ENCODE measurements at regions not wholly inside any gene's neighbourhood (a gene's known extent, or its start where the extent isn't known, plus 50 kb on each side); places are given as distances from the start of the nearest gene placed in this dataset.

- POLR2A ChIA-PET: no interaction called here
- no peak overlapping the region for H3K9ac ChIP-seq (ENCODE audit: control insufficient read depth, insufficient read depth, low read length)
- SMC1A ChIA-PET (ENCODE audit: uncharacterized antibody, unreplicated experiment): no interaction called here
- no peak for ATAC-seq
- H3K4me3 ChIP-seq: no peak overlapping the region
- CTCF ChIA-PET: no interaction called here
- RAD21 ChIA-PET (ENCODE audit: unreplicated experiment): no interaction called here
- H3K27ac ChIP-seq (ENCODE audit: control insufficient read depth, insufficient read depth): no peak overlapping the region
- in situ Hi-C loops (cut with MboI): no loop called here
- no peak for FAIRE-seq
- H2AFZ ChIP-seq (ENCODE audit: control insufficient read depth, low read depth, low read length): no peak overlapping the region
- H3K4me1 ChIP-seq (ENCODE audit: control insufficient read depth, insufficient read depth, low read length): no peaks in the 10 kb centered on the region
- no peaks in the 10 kb centered on the region for H3K9me3 ChIP-seq (replicated peaks; ENCODE audit: control insufficient read depth, insufficient read depth, low read length)
- H3K79me2 ChIP-seq (ENCODE audit: control insufficient read depth, insufficient read depth, low read length): no peaks in the 10 kb centered on the region
- no peaks in the 10 kb centered on the region for H4K20me1 ChIP-seq (ENCODE audit: control insufficient read depth, insufficient read depth)
- intact Hi-C loops (cut with micrococcal nuclease; ENCODE audit: unreplicated experiment): no loop called here
- no TSS peak for BruUV-seq (replicated peaks)
- H3K27me3 ChIP-seq (replicated peaks in 1 of 2; ENCODE audit: control insufficient read depth in 2 of 2, insufficient read depth in 2 of 2, low read length in 1 of 2): no peaks in the 10 kb centered on the region
- 12% methylated on average over 3 of the region's 3 CpGs for WGBS (ENCODE audit: insufficient coverage, insufficient replicate concordance, low lambda C conversion rate, missing lambda C conversion rate)
- H3K4me2 ChIP-seq (ENCODE audit: control insufficient read depth, insufficient read depth): no peak overlapping the region
- H3K36me3 ChIP-seq (ENCODE audit: control insufficient read depth in 2 of 2, insufficient read depth in 2 of 2, low read length in 1 of 2): no peaks in the 10 kb centered on the region
- no peak for TF ChIP-seq KLF5 (IDR thresholded peaks at IDR 0.05; ENCODE audit: partially characterized antibody)
- TF ChIP-seq, protein P1, sequence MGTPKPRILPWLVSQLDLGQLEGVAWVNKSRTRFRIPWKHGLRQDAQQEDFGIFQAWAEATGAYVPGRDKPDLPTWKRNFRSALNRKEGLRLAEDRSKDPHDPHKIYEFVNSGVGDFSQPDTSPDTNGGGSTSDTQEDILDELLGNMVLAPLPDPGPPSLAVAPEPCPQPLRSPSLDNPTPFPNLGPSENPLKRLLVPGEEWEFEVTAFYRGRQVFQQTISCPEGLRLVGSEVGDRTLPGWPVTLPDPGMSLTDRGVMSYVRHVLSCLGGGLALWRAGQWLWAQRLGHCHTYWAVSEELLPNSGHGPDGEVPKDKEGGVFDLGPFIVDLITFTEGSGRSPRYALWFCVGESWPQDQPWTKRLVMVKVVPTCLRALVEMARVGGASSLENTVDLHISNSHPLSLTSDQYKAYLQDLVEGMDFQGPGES (IDR thresholded peaks at IDR 0.05): no peak
- TF ChIP-seq, protein P2, sequence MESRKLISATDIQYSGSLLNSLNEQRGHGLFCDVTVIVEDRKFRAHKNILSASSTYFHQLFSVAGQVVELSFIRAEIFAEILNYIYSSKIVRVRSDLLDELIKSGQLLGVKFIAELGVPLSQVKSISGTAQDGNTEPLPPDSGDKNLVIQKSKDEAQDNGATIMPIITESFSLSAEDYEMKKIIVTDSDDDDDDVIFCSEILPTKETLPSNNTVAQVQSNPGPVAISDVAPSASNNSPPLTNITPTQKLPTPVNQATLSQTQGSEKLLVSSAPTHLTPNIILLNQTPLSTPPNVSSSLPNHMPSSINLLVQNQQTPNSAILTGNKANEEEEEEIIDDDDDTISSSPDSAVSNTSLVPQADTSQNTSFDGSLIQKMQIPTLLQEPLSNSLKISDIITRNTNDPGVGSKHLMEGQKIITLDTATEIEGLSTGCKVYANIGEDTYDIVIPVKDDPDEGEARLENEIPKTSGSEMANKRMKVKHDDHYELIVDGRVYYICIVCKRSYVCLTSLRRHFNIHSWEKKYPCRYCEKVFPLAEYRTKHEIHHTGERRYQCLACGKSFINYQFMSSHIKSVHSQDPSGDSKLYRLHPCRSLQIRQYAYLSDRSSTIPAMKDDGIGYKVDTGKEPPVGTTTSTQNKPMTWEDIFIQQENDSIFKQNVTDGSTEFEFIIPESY (IDR thresholded peaks at IDR 0.05): no peak
- TF ChIP-seq ZNF384 (IDR thresholded peaks at IDR 0.05; ENCODE audit: borderline replicate concordance, low read depth, low read length): no peak
- TF ChIP-seq, protein P3, sequence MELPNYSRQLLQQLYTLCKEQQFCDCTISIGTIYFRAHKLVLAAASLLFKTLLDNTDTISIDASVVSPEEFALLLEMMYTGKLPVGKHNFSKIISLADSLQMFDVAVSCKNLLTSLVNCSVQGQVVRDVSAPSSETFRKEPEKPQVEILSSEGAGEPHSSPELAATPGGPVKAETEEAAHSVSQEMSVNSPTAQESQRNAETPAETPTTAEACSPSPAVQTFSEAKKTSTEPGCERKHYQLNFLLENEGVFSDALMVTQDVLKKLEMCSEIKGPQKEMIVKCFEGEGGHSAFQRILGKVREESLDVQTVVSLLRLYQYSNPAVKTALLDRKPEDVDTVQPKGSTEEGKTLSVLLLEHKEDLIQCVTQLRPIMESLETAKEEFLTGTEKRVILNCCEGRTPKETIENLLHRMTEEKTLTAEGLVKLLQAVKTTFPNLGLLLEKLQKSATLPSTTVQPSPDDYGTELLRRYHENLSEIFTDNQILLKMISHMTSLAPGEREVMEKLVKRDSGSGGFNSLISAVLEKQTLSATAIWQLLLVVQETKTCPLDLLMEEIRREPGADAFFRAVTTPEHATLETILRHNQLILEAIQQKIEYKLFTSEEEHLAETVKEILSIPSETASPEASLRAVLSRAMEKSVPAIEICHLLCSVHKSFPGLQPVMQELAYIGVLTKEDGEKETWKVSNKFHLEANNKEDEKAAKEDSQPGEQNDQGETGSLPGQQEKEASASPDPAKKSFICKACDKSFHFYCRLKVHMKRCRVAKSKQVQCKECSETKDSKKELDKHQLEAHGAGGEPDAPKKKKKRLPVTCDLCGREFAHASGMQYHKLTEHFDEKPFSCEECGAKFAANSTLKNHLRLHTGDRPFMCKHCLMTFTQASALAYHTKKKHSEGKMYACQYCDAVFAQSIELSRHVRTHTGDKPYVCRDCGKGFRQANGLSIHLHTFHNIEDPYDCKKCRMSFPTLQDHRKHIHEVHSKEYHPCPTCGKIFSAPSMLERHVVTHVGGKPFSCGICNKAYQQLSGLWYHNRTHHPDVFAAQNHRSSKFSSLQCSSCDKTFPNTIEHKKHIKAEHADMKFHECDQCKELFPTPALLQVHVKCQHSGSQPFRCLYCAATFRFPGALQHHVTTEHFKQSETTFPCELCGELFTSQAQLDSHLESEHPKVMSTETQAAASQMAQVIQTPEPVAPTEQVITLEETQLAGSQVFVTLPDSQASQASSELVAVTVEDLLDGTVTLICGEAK (IDR thresholded peaks at IDR 0.05; ENCODE audit: borderline replicate concordance): no peak
- TF ChIP-seq GABPA (IDR thresholded peaks at IDR 0.05; ENCODE audit: low read depth): no peak
- no peak for TF ChIP-seq CHD1 (IDR thresholded peaks at IDR 0.05; ENCODE audit: low read depth, low read length)
- no peak for TF ChIP-seq DPF2 (IDR thresholded peaks at IDR 0.05)
- TF ChIP-seq, protein P4, sequence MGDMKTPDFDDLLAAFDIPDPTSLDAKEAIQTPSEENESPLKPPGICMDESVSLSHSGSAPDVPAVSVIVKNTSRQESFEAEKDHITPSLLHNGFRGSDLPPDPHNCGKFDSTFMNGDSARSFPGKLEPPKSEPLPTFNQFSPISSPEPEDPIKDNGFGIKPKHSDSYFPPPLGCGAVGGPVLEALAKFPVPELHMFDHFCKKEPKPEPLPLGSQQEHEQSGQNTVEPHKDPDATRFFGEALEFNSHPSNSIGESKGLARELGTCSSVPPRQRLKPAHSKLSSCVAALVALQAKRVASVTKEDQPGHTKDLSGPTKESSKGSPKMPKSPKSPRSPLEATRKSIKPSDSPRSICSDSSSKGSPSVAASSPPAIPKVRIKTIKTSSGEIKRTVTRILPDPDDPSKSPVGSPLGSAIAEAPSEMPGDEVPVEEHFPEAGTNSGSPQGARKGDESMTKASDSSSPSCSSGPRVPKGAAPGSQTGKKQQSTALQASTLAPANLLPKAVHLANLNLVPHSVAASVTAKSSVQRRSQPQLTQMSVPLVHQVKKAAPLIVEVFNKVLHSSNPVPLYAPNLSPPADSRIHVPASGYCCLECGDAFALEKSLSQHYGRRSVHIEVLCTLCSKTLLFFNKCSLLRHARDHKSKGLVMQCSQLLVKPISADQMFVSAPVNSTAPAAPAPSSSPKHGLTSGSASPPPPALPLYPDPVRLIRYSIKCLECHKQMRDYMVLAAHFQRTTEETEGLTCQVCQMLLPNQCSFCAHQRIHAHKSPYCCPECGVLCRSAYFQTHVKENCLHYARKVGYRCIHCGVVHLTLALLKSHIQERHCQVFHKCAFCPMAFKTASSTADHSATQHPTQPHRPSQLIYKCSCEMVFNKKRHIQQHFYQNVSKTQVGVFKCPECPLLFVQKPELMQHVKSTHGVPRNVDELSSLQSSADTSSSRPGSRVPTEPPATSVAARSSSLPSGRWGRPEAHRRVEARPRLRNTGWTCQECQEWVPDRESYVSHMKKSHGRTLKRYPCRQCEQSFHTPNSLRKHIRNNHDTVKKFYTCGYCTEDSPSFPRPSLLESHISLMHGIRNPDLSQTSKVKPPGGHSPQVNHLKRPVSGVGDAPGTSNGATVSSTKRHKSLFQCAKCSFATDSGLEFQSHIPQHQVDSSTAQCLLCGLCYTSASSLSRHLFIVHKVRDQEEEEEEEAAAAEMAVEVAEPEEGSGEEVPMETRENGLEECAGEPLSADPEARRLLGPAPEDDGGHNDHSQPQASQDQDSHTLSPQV (IDR thresholded peaks at IDR 0.05): no peak
- no peak for TF ChIP-seq NR2C2 (IDR thresholded peaks at IDR 0.05; ENCODE audit: borderline replicate concordance, control insufficient read depth, insufficient read length, low read depth)
- no peak for TF ChIP-seq FOXK2 (IDR thresholded peaks at IDR 0.05)
- no peak for DNase-seq (ENCODE audit: low read depth, low spot score)
These were observed 1147.3 kb upstream of the GOT2 start for GRCh38 chr16:59881376-59881775.
